Neural cell (in vitro differentiated cells): ENCODE measurements at regions not wholly inside any gene's neighbourhood (a gene's known extent, or its start where the extent isn't known, plus 50 kb on each side); places are given as distances from the start of the nearest gene placed in this dataset.

Experiments used
- EP300 ChIP-seq: fragments of 450-650 bp; conservative IDR thresholded peaks from 2 replicates; pipeline ENCODE4 v1.6.1; 2014; ENCODE audit warnings: antibody characterized with exemption, mild to moderate bottlenecking, moderate library complexity; ENCODE audit not compliant: poor library complexity, severe bottlenecking
- EZH2 ChIP-seq: fragments of 200-600, 300-800 bp; shearing (Covaris generic), sonication (generic); IDR thresholded peaks from 2 replicates; pipeline ENCODE4 v1.6.1; 2014; ENCODE audit warnings: antibody characterized with exemption, low read length, borderline replicate concordance, mild to moderate bottlenecking; ENCODE audit not compliant: insufficient read depth, poor library complexity, severe bottlenecking
- MXI1 ChIP-seq: fragments of 450-650 bp; conservative IDR thresholded peaks from 2 replicates; pipeline ENCODE4 v1.6.1; 2014; ENCODE audit warnings: antibody characterized with exemption, mild to moderate bottlenecking; ENCODE audit not compliant: poor library complexity, severe bottlenecking
- POLR2AphosphoS5 ChIP-seq: IDR thresholded peaks from 2 replicates; pipeline ENCODE4 v1.6.1; 2012
- RAD21 ChIP-seq: fragments of 450-650 bp; conservative IDR thresholded peaks from 2 replicates; pipeline ENCODE4 v1.6.1; 2014; ENCODE audit warnings: antibody characterized with exemption, mild to moderate bottlenecking, moderate library complexity
- TAF1 ChIP-seq: IDR thresholded peaks from 2 replicates; pipeline ENCODE4 v1.6.1; 2012; ENCODE audit warnings: low read depth
- TF ChIP-seq, protein P1 (sequence below): fragments of 450-650 bp; IDR thresholded peaks from 2 replicates; pipeline ENCODE4 v1.5.1; 2014; ENCODE audit warnings: antibody characterized with exemption, mild to moderate bottlenecking, moderate library complexity; ENCODE audit not compliant: poor library complexity, severe bottlenecking
- TF ChIP-seq, protein P2 (sequence below): IDR thresholded peaks from 2 replicates; pipeline ENCODE4 v1.6.1; 2012; ENCODE audit warnings: borderline replicate concordance

DNA sequence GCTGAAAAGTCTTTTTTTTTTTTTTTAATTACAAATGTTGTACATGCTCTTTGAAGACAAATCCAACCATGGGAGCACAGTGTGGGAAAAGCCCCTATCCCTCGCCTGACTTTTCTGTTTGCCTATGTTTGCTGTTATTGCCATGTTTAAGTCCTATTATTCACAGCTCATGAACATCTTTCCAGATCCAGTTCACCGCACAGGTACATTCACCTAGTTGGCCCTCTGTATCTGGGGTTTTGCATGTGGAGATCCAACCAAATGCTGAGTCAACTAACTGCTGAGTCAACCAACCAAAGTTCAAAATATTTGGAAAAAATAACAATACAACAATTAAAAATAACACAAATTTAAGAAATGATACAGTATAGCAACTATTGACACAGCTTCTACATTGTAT is 100.1 kb upstream of the CLNK start:
- TF ChIP-seq, protein P1, sequence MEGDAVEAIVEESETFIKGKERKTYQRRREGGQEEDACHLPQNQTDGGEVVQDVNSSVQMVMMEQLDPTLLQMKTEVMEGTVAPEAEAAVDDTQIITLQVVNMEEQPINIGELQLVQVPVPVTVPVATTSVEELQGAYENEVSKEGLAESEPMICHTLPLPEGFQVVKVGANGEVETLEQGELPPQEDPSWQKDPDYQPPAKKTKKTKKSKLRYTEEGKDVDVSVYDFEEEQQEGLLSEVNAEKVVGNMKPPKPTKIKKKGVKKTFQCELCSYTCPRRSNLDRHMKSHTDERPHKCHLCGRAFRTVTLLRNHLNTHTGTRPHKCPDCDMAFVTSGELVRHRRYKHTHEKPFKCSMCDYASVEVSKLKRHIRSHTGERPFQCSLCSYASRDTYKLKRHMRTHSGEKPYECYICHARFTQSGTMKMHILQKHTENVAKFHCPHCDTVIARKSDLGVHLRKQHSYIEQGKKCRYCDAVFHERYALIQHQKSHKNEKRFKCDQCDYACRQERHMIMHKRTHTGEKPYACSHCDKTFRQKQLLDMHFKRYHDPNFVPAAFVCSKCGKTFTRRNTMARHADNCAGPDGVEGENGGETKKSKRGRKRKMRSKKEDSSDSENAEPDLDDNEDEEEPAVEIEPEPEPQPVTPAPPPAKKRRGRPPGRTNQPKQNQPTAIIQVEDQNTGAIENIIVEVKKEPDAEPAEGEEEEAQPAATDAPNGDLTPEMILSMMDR: no peak
- no peak for TF ChIP-seq EZH2
- TF ChIP-seq RAD21: no peak
- TF ChIP-seq EP300: no peak
- no peak for TF ChIP-seq MXI1
- no peak for TF ChIP-seq TAF1
- no peak for TF ChIP-seq POLR2AphosphoS5
- TF ChIP-seq, protein P2, sequence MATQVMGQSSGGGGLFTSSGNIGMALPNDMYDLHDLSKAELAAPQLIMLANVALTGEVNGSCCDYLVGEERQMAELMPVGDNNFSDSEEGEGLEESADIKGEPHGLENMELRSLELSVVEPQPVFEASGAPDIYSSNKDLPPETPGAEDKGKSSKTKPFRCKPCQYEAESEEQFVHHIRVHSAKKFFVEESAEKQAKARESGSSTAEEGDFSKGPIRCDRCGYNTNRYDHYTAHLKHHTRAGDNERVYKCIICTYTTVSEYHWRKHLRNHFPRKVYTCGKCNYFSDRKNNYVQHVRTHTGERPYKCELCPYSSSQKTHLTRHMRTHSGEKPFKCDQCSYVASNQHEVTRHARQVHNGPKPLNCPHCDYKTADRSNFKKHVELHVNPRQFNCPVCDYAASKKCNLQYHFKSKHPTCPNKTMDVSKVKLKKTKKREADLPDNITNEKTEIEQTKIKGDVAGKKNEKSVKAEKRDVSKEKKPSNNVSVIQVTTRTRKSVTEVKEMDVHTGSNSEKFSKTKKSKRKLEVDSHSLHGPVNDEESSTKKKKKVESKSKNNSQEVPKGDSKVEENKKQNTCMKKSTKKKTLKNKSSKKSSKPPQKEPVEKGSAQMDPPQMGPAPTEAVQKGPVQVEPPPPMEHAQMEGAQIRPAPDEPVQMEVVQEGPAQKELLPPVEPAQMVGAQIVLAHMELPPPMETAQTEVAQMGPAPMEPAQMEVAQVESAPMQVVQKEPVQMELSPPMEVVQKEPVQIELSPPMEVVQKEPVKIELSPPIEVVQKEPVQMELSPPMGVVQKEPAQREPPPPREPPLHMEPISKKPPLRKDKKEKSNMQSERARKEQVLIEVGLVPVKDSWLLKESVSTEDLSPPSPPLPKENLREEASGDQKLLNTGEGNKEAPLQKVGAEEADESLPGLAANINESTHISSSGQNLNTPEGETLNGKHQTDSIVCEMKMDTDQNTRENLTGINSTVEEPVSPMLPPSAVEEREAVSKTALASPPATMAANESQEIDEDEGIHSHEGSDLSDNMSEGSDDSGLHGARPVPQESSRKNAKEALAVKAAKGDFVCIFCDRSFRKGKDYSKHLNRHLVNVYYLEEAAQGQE: no peak
